ENCODE measurements at regions not wholly inside any gene's neighbourhood (a gene's known extent, or its start where the extent isn't known, plus 50 kb on each side); places are given as distances from the start of the nearest gene placed in this dataset.

GRCh38 chr2:118325321-118325955 is 237.2 kb downstream of the INSIG2 start:
- TF ChIP-seq, protein P1, sequence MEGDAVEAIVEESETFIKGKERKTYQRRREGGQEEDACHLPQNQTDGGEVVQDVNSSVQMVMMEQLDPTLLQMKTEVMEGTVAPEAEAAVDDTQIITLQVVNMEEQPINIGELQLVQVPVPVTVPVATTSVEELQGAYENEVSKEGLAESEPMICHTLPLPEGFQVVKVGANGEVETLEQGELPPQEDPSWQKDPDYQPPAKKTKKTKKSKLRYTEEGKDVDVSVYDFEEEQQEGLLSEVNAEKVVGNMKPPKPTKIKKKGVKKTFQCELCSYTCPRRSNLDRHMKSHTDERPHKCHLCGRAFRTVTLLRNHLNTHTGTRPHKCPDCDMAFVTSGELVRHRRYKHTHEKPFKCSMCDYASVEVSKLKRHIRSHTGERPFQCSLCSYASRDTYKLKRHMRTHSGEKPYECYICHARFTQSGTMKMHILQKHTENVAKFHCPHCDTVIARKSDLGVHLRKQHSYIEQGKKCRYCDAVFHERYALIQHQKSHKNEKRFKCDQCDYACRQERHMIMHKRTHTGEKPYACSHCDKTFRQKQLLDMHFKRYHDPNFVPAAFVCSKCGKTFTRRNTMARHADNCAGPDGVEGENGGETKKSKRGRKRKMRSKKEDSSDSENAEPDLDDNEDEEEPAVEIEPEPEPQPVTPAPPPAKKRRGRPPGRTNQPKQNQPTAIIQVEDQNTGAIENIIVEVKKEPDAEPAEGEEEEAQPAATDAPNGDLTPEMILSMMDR (conservative IDR thresholded peaks at IDR 0.05; ENCODE audit: low read length): no peak
- TF ChIP-seq EZH2phosphoT487 (IDR thresholded peaks at IDR 0.05; ENCODE audit: borderline replicate concordance): no peak
